ENCODE measurements at regions not wholly inside any gene's neighbourhood (a gene's known extent, or its start where the extent isn't known, plus 50 kb on each side); places are given as distances from the start of the nearest gene placed in this dataset.
"Not testable (repeated sequence)": the region's sequence is repeated elsewhere in the genome, so short reads cannot be mapped to it uniquely, and the experiment has no call there.

DNA sequence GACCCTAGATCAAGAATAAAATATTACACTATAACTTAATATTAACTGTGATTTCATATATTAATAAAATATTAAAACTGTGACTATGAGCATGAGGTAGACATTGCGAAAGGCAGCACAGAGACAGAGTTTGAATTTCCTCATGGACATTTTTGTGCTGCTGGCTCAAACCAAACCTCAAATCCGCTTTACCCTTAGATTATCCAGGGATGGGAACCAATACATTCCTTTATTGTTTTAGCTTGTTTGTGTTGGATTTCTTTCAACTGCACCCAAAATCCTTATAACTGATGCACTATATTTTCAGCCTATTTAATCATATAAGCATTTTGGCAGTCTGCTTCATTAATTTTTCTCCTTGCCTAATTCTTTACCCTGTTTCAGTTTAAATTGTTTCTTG is 436.7 kb downstream of the ATP23 start:
- no peak for DNase-seq

DNA sequence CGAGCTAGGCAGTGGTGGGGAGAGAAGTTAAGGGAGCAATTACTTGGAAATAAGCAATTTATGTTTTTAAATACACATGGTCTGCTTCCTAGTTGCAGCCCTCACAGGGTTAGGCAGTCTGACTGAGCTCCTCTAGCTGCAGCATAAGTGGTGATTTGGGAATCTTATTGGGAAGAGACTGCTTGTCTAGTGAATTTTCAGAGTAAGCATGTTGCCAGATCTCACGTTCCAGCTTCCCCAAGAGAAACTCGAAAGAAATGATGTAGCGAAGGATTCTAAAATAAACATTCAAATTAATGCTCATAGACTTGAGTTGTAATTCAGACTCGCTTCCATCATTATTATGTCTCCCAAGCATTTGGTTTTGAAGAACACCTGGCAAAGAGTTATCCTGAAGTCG is 440.2 kb downstream of the ATP23 start:
- no peak for DNase-seq

DNA sequence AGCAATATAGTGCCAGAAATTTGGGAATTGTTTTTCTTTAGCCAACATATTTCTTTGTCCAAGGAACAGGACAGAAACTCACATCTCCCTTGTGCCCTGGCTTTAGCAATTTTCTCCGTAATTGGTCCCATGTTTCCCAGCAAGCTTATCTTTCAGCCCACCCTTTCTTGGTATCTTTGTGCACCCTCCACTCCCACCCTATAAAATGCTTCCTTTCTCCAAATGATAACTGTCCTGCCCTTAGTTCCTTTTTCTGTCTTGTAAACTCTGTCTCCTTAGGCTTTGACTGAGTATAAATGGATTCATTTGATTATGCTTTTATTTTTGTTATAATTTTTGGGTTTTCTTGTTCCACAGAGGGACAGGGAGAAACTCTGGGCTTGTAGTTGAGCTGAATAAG is 442.8 kb downstream of the ATP23 start:
- no peak for DNase-seq

DNA sequence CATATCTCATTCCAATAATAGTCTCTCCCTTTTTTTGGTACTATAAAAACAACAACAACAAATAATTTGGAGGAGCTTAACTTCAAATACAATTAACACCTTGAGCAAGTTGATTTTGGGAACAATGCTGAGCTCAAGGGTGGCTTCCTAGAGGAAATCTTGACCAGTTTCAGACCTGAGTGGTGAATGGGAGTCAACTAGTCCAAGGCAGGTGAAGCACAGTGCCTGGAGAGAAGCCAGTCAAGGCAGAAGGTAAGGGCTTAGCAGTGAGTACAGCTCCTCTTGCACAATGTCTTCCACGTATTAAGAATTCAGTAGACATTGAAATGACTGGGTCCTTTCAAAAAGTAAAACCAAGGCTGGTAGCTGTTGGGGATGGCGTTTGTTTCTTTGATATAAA is 444.8 kb downstream of the ATP23 start:
- DNase-seq = no peak

DNA sequence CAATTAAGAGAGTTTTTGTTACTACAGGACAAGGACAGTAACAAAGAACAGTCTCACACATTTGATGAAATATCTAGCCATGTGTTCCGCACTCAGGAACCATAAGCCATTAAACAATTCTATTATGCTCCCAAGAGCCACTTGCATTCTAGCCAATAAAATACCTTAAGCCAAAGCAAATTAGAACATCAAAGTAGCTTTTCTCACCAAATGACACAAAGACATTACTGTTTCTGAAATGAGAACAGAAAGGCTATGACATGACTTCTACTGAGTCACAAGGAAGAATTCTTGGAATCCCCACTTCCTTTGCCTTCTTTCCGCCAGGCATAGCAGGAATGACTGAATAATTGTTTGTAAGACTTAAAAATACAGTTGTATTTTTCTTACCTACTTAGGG is 445.8 kb downstream of the ATP23 start:
- no peak for DNase-seq

DNA sequence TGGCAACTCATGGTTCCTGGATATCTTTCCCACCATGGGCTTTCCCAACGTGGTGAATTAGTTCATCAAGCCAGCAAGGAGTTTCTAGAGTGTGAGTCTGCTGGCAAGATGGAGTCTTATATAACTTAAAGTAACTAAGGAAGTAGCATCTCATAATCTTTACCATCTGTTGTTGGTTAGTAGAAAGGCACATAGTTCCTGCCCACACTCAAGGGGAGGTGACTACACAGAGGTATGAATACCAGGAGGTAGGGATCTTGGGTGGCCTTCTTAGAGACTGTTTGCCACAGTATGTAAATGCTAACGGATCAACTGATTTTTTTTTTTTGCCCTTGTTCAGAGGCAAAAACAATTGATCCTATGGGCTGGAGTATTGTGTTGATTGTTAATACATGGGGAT is 446.9 kb downstream of the ATP23 start:
- DNase-seq = no peak

DNA sequence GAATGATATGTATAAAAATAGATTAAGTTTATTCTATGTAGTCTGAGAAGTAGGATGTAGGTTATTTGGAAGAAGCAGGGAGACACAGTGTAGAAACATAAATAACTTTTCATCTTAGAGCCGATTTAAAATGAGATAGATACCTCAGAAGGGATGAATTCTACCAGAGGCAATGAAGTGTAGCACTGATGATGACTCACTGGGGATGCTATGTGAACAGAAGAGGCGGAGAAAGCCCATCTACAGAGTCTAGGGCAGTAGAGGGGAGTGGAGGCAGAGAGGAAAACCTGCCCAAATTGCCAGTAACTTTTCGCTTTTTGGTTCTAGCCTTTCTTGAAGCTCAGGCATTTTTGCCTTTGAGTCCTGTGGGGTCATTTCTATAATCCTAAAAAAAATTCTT is 451.8 kb downstream of the ATP23 start:
- no peak for DNase-seq

DNA sequence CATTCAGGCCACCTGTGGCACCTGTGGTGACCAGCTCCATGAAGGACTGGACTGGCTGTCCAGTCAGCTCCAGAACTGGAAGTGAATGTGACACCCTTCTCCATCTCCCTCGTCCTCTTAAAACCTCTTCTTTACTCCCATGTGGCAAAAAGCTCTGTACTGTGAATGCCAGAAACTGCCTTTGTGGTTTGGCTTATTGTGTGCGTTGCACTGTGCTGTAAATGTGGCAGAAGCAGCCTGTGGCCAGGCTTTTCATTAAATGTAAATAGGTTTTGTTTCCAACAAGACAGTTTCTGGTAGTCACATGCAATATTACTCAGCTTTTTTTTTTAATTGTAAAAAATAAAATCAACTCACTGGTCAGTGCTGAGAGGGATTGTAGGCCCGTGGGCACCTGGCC is 453.7 kb downstream of the ATP23 start:
- no peak for DNase-seq

DNA sequence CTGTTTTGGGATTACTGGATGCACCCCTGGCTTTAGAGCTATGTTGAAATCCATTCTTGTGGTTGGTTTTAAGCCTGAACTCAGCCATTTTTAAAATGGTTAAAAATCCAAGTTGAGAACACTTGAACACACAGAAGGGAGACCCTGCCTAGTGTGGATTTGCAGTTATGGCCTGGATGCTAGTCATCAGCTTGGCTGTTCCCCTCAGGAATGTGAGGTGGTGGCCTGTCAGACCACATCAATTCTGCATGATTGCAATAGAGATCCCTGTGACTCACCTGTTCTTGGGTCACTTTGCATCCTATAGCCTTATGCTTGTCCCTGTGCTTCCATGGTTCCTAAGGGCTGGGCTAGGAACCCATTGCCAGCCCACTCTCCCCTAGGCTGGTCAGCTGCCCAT is 454.1 kb downstream of the ATP23 start:
- DNase-seq = no peak

DNA sequence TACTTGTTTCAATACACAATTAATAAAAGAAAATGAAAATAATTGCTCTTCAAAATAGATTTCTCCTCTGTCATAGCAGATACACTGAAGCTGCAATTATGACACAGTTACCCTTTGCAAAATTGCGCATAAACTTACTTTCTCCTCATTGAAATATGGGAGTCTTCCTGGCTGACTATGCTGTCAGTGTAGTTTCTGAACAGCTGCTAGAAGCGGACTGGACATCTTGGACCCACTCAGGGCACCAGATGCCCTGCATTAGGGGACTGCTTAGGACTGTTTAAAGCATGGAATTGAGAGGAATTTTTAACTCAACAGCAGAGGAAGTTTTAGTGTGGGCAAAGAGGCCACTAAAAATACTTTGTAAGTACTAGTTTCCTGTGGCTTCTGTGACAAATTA is 454.9 kb downstream of the ATP23 start:
- DNase-seq = no peak

DNA sequence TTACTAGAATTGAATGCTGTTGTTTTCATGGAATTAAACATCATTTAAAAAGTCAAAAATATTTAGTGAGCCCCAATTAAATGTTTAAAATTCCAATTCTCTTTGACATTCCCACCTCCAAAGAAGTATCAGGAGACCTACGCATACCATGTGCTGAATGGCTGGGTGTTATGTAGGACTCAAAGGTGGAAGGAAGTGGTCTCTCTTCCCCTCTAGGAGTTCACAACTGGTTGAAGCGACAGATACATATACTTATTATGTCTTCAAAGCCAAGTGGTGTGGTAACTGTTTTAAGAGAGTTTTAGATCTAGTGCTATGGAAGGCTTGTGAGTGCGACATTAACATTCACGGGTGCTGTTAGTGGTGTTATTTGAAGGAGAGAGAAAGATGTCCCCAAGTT is 464.0 kb downstream of the ATP23 start:
- DNase-seq = no peak

DNA sequence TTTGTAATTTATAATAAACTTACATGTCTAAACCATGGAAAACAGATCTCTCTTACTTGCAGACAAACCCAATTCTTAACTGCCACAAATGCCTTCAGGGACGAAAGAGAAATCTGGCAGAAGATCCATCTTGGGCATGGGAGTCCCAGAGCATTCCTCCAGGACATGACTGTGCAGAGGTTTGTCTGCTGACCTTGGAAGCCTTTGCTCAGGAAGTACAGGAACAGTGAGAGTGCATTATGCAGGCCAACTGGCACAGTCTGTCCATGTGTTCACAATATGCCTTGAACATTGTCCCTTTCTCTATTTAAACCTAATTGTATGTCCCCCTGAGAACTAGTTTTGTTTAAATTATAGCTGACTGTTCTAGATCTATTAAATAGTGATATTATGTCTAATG is 467.1 kb downstream of the ATP23 start:
- DNase-seq = no peak

DNA sequence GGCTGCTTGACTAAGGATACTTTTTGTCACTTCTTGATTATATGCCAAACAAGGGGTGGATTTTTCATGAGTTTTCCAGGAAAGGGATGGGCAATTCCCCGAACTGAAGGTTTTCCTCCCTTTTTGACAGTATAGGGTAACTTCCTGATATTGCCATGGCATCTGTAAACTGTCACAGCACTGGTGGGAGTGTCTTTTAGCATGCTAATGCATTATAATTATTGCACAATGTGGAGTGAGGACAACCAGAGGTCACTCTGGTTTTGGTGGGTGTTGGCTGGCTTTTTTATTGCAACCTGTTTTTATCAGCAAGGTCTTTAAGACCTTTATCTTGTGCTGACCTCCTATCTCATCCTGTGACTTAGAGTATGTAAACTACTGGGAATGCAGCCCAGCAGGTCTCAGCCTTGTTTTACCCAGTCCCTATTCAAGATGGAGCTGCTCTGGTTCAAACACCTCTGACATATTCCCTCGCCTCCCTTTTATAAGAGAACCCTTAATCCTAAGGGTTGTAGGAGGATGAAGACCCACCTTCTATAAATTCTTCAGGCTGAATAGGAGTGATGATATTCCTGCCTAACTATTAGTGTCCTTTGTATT is 471.2 kb downstream of the ATP23 start:
- DNase-seq = no peak

DNA sequence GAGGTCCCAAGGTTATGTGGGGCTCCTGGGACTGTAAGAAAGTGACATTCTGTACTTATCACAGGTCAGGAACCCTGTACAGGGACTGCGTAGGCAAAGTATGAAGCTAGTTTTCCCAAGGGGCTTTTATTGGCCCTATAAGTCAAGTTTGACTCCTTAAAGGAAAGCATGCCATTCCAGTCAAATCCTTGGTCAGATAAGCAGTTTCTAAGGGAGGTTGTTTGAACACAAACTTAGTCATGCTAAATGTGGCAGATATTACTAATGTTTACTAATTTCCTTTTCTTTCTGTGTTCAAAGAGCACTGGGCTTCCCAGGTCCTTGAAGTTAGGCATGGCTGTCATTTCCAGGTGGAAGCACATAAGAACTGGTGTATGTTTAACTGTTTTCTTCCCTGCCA is 472.4 kb downstream of the ATP23 start:
- no peak for DNase-seq

DNA sequence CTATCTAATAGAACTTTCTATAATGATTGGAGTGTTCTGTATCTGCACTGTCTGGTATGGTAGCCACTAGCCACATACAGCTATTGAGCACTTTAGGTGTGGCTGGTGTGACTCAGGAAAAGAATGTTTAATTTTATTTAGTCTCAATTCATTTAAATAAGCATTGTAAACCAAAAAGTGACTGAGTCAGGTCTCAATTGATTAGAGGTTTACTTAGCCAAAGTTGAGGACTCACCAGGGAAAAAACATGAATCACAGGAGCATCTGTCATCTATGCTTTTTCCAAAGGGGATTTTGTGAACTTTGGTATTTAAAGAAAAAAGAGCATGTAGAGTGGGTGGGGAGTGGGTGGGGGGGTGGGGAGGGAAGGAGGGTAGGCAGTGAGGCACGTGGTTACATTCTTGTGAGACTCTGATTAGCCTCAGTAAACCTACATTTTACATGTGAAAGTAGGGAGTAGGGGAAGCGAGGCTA is 473.1 kb downstream of the ATP23 start:
- no peak for DNase-seq

DNA sequence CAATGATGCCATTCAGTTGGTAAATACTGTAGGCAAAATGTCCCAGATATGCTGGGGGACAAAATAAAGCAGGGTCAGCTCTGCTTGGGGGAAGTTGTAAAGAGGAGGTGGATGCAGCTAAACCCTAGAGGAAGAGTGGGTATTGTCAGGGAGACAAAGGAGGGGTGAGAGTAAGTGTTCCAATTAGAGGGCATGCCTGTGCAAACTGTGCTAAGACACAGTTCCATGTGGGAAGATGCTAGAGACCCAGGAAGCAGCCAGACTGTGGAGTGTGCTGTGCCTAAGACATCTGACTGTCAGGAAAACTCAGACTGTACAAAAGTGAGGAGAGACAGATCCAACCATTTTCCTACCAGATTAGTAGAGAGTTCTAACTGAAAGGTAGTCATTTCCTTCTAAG is 474.3 kb downstream of the ATP23 start:
- DNase-seq = no peak

DNA sequence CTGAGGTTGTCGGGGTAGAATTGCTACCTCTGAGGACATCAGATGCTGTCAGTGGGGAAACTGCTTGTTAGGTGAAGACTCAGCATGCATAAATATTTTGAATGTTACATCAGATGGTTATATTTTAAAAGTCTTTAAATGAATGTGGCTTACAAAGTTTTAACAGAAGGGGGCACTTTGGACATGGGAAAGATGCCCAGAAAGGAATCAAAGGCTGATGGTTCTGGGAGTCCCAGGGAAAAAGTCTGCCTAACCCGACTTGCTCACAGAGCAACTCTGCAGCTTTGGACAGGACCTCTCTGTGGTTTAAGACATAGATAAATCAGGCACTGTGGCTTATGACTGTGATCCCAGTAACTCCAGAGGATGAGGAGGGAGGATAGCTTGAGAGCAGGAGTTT is 474.9 kb downstream of the ATP23 start:
- DNase-seq = no peak

DNA sequence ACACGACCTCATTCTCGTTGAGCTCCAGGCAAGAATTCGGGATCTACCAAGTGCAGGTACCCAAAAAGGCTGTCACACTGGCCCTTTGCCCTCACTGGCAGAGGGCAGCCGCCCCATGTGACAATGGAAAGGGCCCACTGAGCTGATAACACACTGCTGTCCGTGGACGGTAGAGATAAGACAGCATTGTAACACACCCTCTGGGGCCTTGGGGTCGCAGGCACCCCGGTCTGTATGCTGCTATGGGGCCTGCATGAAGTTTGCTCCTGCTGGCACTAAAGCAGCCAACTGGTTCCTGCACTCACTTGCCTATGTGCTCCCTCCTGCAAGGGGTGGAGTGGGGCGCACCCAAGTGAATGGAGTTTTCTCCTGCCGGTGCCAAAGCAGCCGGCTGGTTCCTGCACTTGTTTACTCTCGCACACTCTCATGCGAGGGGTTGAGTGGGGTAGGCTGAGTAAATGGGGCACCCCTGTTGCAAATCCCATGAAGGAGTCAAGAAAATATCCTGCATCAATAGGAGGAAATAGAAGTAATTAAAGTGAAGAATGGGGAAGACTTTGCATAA is 477.9 kb downstream of the ATP23 start:
- no peak for DNase-seq

DNA sequence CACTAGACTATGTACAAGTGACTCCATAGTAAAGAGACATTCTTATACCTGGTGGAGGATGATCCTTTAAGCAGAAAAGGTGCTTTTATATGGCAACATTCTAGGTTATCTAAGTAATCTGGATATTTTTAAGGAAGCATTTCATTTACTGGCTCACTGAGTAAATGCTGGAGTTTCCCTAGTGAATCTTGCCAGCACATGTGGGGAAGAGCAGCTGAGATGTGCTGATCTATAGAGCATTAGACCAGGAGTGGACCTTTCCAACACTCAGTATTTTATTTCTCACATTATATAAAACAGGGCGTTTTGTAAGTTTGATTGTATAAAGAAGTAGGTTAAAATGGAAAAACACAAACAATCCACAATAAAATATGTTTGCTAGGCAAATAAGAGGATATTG is 478.5 kb downstream of the ATP23 start:
- no peak for DNase-seq

DNA sequence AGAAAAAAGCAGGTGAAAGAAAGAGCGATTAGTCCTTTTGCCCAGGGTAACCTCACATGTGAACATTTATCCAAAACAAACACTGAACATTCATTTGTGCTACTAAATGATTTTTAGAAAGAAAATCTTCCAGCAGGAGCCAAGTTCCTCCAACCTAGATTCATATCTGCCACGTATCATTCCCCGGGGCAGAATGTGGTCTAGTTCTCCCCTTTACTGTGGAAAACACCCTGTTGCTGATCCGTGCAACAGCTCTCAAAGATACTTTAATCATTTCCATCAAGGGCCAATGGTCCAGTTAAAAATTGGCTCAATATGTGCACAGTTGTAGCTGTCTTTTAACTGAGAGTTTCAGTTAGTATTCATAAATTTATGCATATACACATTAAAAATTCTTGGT is 479.1 kb downstream of the ATP23 start:
- no peak for DNase-seq

DNA sequence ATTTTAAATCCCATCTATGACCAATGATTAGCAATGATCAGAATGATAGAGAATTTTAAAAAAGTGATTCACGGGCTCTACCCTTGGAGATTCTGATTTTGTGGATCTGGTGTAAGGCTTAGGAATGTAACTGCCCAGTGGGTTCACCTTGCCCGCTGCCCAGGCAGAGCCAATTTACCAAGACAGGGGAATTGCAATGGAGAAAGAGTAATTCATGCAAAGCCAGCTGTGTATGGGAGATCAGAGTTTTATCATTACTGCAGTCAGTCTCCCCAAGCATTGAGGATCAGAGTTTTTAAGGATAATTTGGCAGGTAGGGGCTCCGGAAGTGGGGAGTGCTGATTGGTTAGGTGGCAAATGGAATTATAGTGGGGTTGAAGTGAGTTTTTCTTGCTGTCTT is 480.6 kb downstream of the ATP23 start:
- no peak for DNase-seq

DNA sequence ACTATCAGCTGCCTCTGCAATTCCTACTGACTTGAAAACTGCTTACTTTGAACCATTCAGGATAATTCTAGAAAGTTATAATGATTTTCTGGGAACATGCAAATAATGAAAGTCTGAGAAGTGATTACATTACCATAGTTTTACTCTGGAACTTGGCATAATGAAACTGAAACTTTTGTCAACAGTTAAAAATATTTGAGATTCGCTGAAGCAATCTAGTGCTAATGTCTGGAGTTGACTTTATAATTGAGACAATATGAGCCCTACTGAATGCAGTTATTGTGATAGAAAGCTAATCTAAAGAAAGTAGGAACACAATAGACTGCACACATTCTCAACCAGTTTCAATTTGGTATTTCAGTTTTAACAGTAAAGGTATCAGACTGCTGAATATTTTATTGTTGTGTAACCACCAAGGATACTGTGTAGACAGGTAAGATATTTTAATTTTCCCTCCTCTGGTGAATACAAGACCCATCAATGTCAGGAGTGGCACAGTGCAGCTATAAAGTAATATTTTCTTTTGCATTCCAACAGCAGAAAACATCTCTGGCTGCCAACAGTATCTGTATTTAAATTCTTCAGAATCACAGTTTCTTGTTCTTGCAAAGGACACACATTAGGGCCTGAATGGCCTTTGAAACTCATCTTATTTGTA is 483.5 kb downstream of the ATP23 start:
- DNase-seq = no peak

DNA sequence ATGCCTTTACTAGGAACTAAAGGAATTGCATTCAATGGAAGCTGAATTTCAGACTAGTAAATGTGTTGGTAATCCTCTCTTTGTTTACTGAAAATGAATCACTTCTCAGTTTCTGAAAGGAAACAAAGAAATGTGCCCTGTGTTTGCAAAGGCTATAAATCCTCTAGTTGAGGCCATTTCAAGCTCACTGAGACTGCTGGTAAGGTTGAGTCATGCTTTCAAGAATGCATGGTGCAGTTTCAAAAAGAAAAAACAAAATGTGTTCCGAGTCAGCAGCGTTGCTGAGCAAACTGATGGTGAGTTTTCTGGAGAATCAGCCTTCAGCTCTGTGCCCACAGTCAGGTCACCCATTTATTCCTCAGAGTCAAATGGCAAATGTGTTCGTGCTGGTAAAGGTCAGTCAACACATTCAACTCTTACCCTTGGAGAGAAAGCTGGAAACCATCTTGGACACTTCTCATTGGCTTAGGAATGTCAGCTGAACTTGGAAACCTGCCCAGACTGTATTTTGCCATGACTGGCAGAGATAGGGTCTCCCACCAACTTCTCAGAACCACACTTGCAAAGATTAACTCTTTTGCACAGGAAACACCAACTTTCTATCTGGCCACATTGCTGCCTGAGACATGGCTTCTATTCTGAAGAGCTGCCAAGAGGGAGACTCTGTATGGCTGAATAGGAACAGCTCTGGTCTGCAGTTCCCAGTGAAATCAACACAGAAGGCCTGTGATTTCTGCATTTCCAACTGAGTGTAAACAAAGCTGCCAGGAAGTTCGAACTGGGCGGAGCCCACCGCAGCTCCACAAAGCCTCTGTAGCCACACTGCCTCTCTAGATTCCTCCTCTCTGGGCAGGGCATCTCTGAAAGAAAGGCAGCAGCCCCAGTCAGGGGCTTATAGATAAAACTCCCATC is 484.4 kb downstream of the ATP23 start:
- DNase-seq = no peak

DNA sequence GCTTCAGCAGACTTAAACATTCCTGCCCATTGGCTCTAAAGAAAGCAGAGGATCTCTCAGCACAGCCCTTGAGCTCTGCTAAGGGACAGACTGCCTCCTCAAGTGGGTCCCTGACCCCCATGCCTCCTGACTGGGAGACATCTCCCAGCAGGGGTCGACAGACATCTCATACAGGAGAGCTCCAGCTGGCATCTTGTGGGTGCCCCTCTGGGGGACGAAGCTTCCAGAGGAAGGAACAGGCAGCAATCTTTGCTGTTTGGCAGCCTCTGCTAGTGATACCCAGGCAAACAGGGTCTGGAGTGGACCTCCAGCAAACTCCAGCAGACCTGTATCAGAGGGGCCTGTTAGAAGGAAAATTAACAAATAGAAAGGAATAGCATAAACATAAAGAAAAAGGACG is 485.1 kb downstream of the ATP23 start:
- DNase-seq = not testable (repeated sequence)

All from NCI-H1417 treated with DMSO at 0.1 percent for 48 hours (cell line).